BE2C (cell line): ENCODE measurements at regions not wholly inside any gene's neighbourhood (a gene's known extent, or its start where the extent isn't known, plus 50 kb on each side); places are given as distances from the start of the nearest gene placed in this dataset.
"Not testable (repeated sequence)": the region's sequence is repeated elsewhere in the genome, so short reads cannot be mapped to it uniquely, and the experiment has no call there.

Experiments used
- DNase-seq: peaks from one replicate; pipeline ENCODE4 v3.0.0-alpha.2; 2020
- H3K27me3 ChIP-seq: fragments of 250-450 bp; sonication (Bioruptor Pico); 2 replicates; pipeline ENCODE4 v1.5.1; 2020; ENCODE audit warnings: mild to moderate bottlenecking
- H3K36me3 ChIP-seq: fragments of 250-450 bp; sonication (Bioruptor Pico); 2 replicates; pipeline ENCODE4 v1.5.1; 2020; ENCODE audit warnings: mild to moderate bottlenecking
- H3K4me1 ChIP-seq: fragments of 250-450 bp; sonication (Bioruptor Pico); 2 replicates; pipeline ENCODE4 v1.5.1; 2020
- H3K4me3 ChIP-seq: 2 replicates; pipeline ENCODE4 v1.5.1; 2011; ENCODE audit warnings: low read depth, low read length
- H3K9me3 ChIP-seq: fragments of 250-450 bp; sonication (Bioruptor Pico); 2 replicates; pipeline ENCODE4 v1.5.1; 2020
- CTCF ChIP-seq: IDR thresholded peaks from 2 replicates; pipeline ENCODE4 v1.5.1; 2012; ENCODE audit warnings: mild to moderate bottlenecking, low read depth, low read length

- Histone ChIP-seq H3K4me3 (no peak overlapping the region), H3K4me1 (no peaks in the 10 kb centered on the region), H3K36me3 (no peaks in the 10 kb centered on the region), H3K9me3 (no peaks in the 10 kb centered on the region), H3K27me3 (no peaks in the 10 kb centered on the region)
- no peak for TF ChIP-seq CTCF
- no peak for DNase-seq
These were observed 511.2 kb downstream of the DCDC2C start for GRCh38 chr2:4214444-4215205.

GRCh38 chr2:4217737-4218136 lies 514.4 kb downstream of the DCDC2C start:
- H3K4me1 ChIP-seq, result no peaks in the 10 kb centered on the region
- no peaks in the 10 kb centered on the region for H3K9me3 ChIP-seq
- H3K4me3 ChIP-seq, result no peak overlapping the region
- H3K27me3 ChIP-seq, result no peaks in the 10 kb centered on the region
- DNase-seq, result no peak
- H3K36me3 ChIP-seq, result no peaks in the 10 kb centered on the region
- no peak for TF ChIP-seq CTCF

GRCh38 chr2:4219101-4219500 lies 515.7 kb downstream of the DCDC2C start:
- Histone ChIP-seq H3K36me3 (no peaks in the 10 kb centered on the region), H3K9me3 (no peaks in the 10 kb centered on the region), H3K27me3 (no peaks in the 10 kb centered on the region), H3K4me3 (no peak overlapping the region), H3K4me1 (no peaks in the 10 kb centered on the region)
- DNase-seq, result no peak
- TF ChIP-seq CTCF, result no peak

GRCh38 chr2:4219571-4219970 lies 516.2 kb downstream of the DCDC2C start:
- no peak for TF ChIP-seq CTCF
- H3K36me3 ChIP-seq, result no peaks in the 10 kb centered on the region
- no peak for DNase-seq

GRCh38 chr2:4221434-4221833 lies 518.1 kb downstream of the DCDC2C start:
- no peaks in the 10 kb centered on the region for H3K9me3 ChIP-seq
- no peaks in the 10 kb centered on the region for H3K4me1 ChIP-seq
- H3K36me3 ChIP-seq, result no peaks in the 10 kb centered on the region
- DNase-seq, result no peak
- H3K27me3 ChIP-seq, result no peaks in the 10 kb centered on the region
- TF ChIP-seq CTCF, result no peak
- no peak overlapping the region for H3K4me3 ChIP-seq

More at GRCh38 chr2:4219571-4219970, 516.2 kb downstream of the DCDC2C start:
- H3K9me3 ChIP-seq, result no peaks in the 10 kb centered on the region
- H3K4me1 ChIP-seq, result no peaks in the 10 kb centered on the region
- no peak overlapping the region for H3K4me3 ChIP-seq
- no peaks in the 10 kb centered on the region for H3K27me3 ChIP-seq

- no peak for TF ChIP-seq CTCF
- no peak for DNase-seq
- Histone ChIP-seq H3K4me3 (no peak overlapping the region), H3K36me3 (no peaks in the 10 kb centered on the region), H3K27me3 (no peaks in the 10 kb centered on the region), H3K9me3 (no peaks in the 10 kb centered on the region), H3K4me1 (no peaks in the 10 kb centered on the region)
These were observed 518.5 kb downstream of the DCDC2C start for GRCh38 chr2:4221845-4222244.

GRCh38 chr2:4244422-4244821 lies 541.0 kb downstream of the DCDC2C start:
- H3K4me3 ChIP-seq, H3K36me3 ChIP-seq, H3K27me3 ChIP-seq, H3K4me1 ChIP-seq, DNase-seq, H3K9me3 ChIP-seq: not testable (repeated sequence)
